ACC112 (cell line): ENCODE measurements at regions not wholly inside any gene's neighbourhood (a gene's known extent, or its start where the extent isn't known, plus 50 kb on each side); places are given as distances from the start of the nearest gene placed in this dataset.
A peak's percentile ranks its signal among the peaks of the same experiment; 100 is the strongest.

ENCODE experiments used
- H2AFZ ChIP-seq: fragments of 200-600 bp; sonication (generic); one replicate; pipeline ENCODE4 v1.6.0; 2017; ENCODE audit warnings: antibody characterized with exemption, low read length; ENCODE audit not compliant: unreplicated experiment
- H3K27ac ChIP-seq: fragments of 200-600 bp; sonication (generic); 2 replicates; pipeline ENCODE4 v1.5.1; 2014; ENCODE audit warnings: low read depth, mild to moderate bottlenecking, antibody characterized with exemption, low read length, moderate library complexity
- H3K27me3 ChIP-seq: fragments of 200-600 bp; sonication (generic); 2 replicates; pipeline ENCODE4 v1.6.1; 2014; ENCODE audit warnings: mild to moderate bottlenecking, antibody characterized with exemption, low read length, moderate library complexity, mixed read lengths; ENCODE audit not compliant: insufficient read depth
- H3K36me3 ChIP-seq: fragments of 200-600 bp; sonication (generic); 2 replicates; pipeline ENCODE4 v1.6.1; 2016; ENCODE audit warnings: mild to moderate bottlenecking, antibody characterized with exemption, low read length, moderate library complexity, mixed read lengths; ENCODE audit not compliant: insufficient read depth
- H3K4me1 ChIP-seq: fragments of 200-600 bp; sonication (generic); one replicate; pipeline ENCODE4 v1.6.1; 2016; ENCODE audit warnings: low read length, mixed read lengths; ENCODE audit not compliant: insufficient read depth, unreplicated experiment, control insufficient read depth
- H3K4me3 ChIP-seq: fragments of 200-600 bp; sonication (generic); 2 replicates; pipeline ENCODE4 v1.5.1; 2014; ENCODE audit warnings: mild to moderate bottlenecking, low read depth, low read length
- H3K79me2 ChIP-seq: fragments of 200-600 bp; sonication (generic); one replicate; pipeline ENCODE4 v1.6.0; 2016; ENCODE audit warnings: low read length; ENCODE audit not compliant: control insufficient read depth, unreplicated experiment, insufficient read depth

GRCh38 chr6:80674669-80675068 lies 568.2 kb downstream of the BCKDHB start:
- no peak overlapping the region for H2AFZ ChIP-seq
- H3K79me2 ChIP-seq: no peaks in the 10 kb centered on the region
- no peaks in the 10 kb centered on the region for H3K36me3 ChIP-seq
- no peaks in the 10 kb centered on the region for H3K27me3 ChIP-seq
- H3K27ac ChIP-seq: no peak overlapping the region
- H3K4me1 ChIP-seq: peaks cover 9% of the 10 kb centered on the region
- no peak overlapping the region for H3K4me3 ChIP-seq

DNA sequence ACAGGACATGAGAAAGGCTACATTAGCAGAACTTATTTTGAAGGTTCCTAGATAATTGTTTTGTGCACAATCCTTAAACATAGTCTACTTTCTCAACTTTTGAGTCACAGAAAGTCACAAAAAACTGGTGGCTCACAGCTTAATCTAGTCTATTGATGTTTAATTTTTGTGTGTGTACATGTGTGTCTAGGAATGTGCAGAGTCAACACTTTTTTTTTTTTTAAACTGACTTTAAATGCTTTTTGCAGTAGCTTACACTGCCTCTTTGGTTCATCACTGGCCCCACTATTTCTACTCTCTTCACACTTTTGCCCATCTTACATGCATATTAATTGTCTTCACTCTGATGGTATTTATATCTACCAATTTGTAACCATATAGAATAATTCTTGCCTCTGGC lies 566.9 kb downstream of the BCKDHB start:
- Histone ChIP-seq H2AFZ (no peak overlapping the region), H3K36me3 (no peaks in the 10 kb centered on the region), H3K27ac (no peak overlapping the region), H3K4me1 (peaks cover 9% of the 10 kb centered on the region), H3K4me3 (no peak overlapping the region), H3K27me3 (no peaks in the 10 kb centered on the region), H3K79me2 (no peaks in the 10 kb centered on the region)

GRCh38 chr6:80667006-80667405 lies 560.5 kb downstream of the BCKDHB start:
- no peaks in the 10 kb centered on the region for H3K4me1 ChIP-seq
- no peak overlapping the region for H3K4me3 ChIP-seq
- H3K36me3 ChIP-seq: no peaks in the 10 kb centered on the region
- no peaks in the 10 kb centered on the region for H3K79me2 ChIP-seq
- H3K27ac ChIP-seq: no peak overlapping the region
- no peaks in the 10 kb centered on the region for H3K27me3 ChIP-seq
- H2AFZ ChIP-seq: no peak overlapping the region

DNA sequence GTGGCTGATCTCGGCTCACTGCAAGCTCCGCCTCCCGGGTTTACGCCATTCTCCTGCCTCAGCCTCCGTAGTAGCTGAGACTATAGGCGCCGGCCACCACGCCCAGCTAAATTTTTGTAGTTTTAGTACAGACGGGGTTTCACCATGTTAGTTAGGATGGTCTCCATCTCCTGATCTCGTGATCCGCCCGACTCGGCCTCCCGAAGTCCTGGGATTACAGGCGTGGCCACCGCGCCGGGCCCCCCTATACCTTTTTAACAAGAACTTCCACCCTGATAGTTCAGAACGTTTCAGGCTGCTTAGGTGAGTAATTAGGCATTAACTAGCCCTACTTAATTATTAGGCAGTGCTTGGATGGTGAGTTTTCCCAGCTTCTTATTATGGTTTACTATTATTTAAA lies 552.5 kb downstream of the BCKDHB start:
- Histone ChIP-seq H2AFZ (no peak overlapping the region), H3K4me3 (no peak overlapping the region), H3K4me1 (no peaks in the 10 kb centered on the region), H3K79me2 (no peaks in the 10 kb centered on the region), H3K27me3 (no peaks in the 10 kb centered on the region), H3K27ac (no peak overlapping the region), H3K36me3 (no peaks in the 10 kb centered on the region)

DNA sequence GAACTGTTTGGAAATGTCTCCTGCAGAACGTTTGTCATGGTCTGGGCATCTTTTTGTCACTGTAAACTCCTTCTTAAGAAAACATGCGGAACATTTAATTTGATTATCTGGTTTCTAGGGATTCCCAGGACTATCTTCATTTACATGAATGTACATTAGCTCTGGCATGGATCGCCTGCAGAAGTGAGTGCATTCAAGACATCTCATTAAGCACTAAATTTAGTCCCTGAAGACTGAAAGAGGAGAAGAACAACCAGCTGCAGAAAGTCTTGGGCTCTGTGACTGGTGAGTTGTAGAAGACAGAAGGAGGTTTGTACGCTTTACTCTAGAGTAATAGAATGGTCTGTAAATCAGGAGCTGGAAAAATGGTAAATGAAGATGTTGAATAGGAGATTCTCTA lies 540.7 kb downstream of the BCKDHB start:
- H3K4me3 ChIP-seq: no peak overlapping the region
- no peak overlapping the region for H3K27ac ChIP-seq
- no peaks in the 10 kb centered on the region for H3K36me3 ChIP-seq

GRCh38 chr6:80643881-80644280 lies 537.4 kb downstream of the BCKDHB start:
- H3K4me1 ChIP-seq: peaks cover 27% of the 10 kb centered on the region
- H2AFZ ChIP-seq: no peak overlapping the region
- no peak overlapping the region for H3K4me3 ChIP-seq
- H3K27ac ChIP-seq: no peak overlapping the region
- no peaks in the 10 kb centered on the region for H3K36me3 ChIP-seq
- no peaks in the 10 kb centered on the region for H3K27me3 ChIP-seq
- H3K79me2 ChIP-seq: no peaks in the 10 kb centered on the region

More for the DNA sequence above, 540.7 kb downstream of the BCKDHB start:
- H2AFZ ChIP-seq: no peak overlapping the region
- no peaks in the 10 kb centered on the region for H3K27me3 ChIP-seq
- H3K4me1 ChIP-seq: peaks cover 7% of the 10 kb centered on the region
- H3K79me2 ChIP-seq: no peaks in the 10 kb centered on the region

- H3K4me1 ChIP-seq: peaks cover 41% of the 10 kb centered on the region
- H3K4me3 ChIP-seq: no peak overlapping the region
- H3K27me3 ChIP-seq: no peaks in the 10 kb centered on the region
- no peaks in the 10 kb centered on the region for H3K79me2 ChIP-seq
- H3K36me3 ChIP-seq: no peaks in the 10 kb centered on the region
- H3K27ac ChIP-seq: peak overlapping the region; percentile 89
- H2AFZ ChIP-seq: no peak overlapping the region
Measured at GRCh38 chr6:80642452-80642851, 536.0 kb downstream of the BCKDHB start.

- Histone ChIP-seq H2AFZ (peak overlapping the region; percentile 20), H3K79me2 (no peaks in the 10 kb centered on the region), H3K27me3 (no peaks in the 10 kb centered on the region), H3K36me3 (no peaks in the 10 kb centered on the region), H3K27ac (peak overlapping the region; percentile 89), H3K4me3 (no peak overlapping the region), H3K4me1 (peaks cover 50% of the 10 kb centered on the region)
Measured at GRCh38 chr6:80641591-80641990, 535.1 kb downstream of the BCKDHB start.

- no peak overlapping the region for H3K4me3 ChIP-seq
- no peaks in the 10 kb centered on the region for H3K27me3 ChIP-seq
- no peak overlapping the region for H2AFZ ChIP-seq
- H3K79me2 ChIP-seq: no peaks in the 10 kb centered on the region
- H3K36me3 ChIP-seq: no peaks in the 10 kb centered on the region
- peaks cover 52% of the 10 kb centered on the region for H3K4me1 ChIP-seq
- peak overlapping the region; percentile 96 for H3K27ac ChIP-seq
Measured at GRCh38 chr6:80640176-80640575, 533.7 kb downstream of the BCKDHB start.

- peaks cover 52% of the 10 kb centered on the region for H3K4me1 ChIP-seq
- H3K27ac ChIP-seq: peak overlapping the region; percentile 96
- no peaks in the 10 kb centered on the region for H3K79me2 ChIP-seq
- no peak overlapping the region for H2AFZ ChIP-seq
- no peaks in the 10 kb centered on the region for H3K27me3 ChIP-seq
- H3K36me3 ChIP-seq: no peaks in the 10 kb centered on the region
- 0 out of 2 replicates have a peak overlapping the region, but pooled peaks have one; percentile 3 for H3K4me3 ChIP-seq
Measured at GRCh38 chr6:80639181-80639629, 532.7 kb downstream of the BCKDHB start.

DNA sequence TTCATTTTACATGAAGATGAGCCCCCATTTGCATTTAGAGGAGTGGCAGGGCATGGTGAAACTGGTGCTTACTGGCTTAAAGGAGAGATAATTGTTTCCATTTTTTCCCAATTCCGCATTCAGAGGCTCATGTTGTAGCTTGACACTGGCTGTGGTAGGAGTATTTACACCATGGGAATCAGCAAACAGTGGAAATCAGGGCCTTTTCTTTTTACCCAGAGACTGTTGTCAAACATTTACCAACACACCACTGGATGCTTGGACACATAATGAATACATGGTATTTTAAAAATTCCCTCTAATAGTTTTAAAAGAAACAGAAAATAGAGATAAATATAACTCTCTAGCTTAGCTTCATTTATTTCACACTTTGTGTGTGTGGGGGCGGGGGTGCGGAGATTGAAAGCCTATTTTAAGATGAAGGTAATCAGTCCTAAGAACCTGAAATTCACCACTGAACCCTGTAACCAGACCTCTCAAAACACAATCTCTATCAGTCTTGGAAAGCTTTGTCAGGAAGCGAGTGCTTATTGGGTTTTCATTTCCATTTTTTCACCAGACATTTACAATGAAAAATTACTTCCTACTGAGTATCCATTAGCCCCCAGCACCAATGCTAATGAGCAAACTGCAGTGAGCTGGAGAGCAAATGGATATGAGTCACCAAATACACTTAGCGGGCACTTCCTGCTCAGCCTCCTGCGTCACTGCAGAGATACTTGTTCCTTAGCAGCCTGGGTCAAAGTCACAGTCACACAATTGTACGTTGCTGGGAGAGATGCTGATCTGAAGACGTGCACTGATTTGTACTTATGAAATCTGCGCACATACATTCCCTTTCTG lies 532.0 kb downstream of the BCKDHB start:
- Histone ChIP-seq H3K27me3 (no peaks in the 10 kb centered on the region), H2AFZ (peak overlapping the region; percentile 41), H3K79me2 (no peaks in the 10 kb centered on the region), H3K27ac (peak overlapping the region; percentile 96), H3K4me1 (peaks cover 52% of the 10 kb centered on the region), H3K4me3 (0 out of 2 replicates have a peak overlapping the region, but pooled peaks have one; percentile 3), H3K36me3 (no peaks in the 10 kb centered on the region)
